ENCODE measurements at regions not wholly inside any gene's neighbourhood (a gene's known extent, or its start where the extent isn't known, plus 50 kb on each side); places are given as distances from the start of the nearest gene placed in this dataset.

DNA sequence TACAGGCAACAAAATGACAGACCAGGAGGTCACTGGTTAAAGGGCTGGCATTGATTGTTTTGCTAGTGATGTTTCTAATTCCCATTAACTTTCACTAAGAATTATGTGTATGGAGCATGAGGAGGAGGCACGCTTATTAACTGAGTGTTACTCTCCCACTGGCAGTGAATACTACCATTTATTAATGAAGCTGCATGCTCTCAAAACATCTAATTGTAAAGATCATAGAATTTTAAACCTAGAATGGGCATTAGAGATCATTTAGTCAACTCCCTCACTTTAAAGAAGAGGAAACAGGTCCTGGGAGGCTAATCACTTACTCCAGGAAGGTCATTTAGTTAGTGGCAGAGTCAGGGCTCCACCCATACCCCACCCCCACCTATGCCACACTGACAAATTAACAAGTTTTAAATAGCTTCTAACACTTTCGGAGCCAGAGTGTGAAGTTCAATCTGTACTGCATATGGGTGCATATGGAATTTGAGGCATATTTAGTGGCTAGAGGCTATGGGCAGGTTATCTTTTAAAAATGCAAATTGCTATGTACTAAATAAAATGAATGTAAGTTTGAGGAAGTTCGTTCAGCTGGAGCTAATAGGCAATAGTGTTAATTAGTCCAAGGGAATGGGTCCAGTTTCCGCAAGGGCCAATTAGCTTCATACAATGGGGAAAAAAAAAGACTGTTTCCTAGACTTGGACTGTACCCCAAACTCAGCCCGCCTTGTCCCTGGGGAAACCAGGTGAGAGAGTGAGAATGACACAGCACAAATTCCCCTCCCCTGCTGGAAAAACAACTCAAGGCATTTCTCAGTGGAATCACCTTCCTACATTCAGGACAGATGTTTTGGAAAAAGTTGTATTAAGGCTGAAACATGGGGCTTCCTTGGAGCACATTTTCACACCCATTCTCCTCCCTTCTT lies 178.8 kb downstream of the ICOS start:
- no peak for TF ChIP-seq CTCF (conservative IDR thresholded peaks at IDR 0.05 in 1 of 2, IDR thresholded peaks at IDR 0.05 in 1 of 2; ENCODE audit: low read depth in 1 of 2, low read length in 2 of 2)
- TF ChIP-seq EZH2 (IDR thresholded peaks at IDR 0.05; ENCODE audit: low read length, missing control alignments) = no peak
